Left ventricle myocardium inferior (tissue), 1 donor: ENCODE measurements at regions not wholly inside any gene's neighbourhood (a gene's known extent, or its start where the extent isn't known, plus 50 kb on each side); places are given as distances from the start of the nearest gene placed in this dataset.

Source experiments
- DNase-seq: peaks from one replicate; pipeline ENCODE4 v3.0.0-alpha.2; 2020
- H3K27ac ChIP-seq: fragments of 200-600 bp; replicated peaks from 2 replicates; pipeline ENCODE4 v1.8.0; 2021
- H3K27me3 ChIP-seq: fragments of 200-600 bp; 2 replicates; pipeline ENCODE4 v1.8.0; 2021; ENCODE audit warnings: low read depth
- H3K36me3 ChIP-seq: fragments of 200-600 bp; 2 replicates; pipeline ENCODE4 v1.8.0; 2021
- H3K4me1 ChIP-seq: fragments of 200-600 bp; 2 replicates; pipeline ENCODE4 v1.8.0; 2021
- H3K4me3 ChIP-seq: fragments of 200-600 bp; 2 replicates; pipeline ENCODE4 v1.8.0; 2021; ENCODE audit warnings: mild to moderate bottlenecking, moderate library complexity
- H3K9me3 ChIP-seq: fragments of 200-600 bp; replicated peaks from 2 replicates; pipeline ENCODE4 v1.8.0; 2021
- CTCF ChIP-seq: fragments of 200-600 bp; IDR thresholded peaks from 2 replicates; pipeline ENCODE4 v1.8.0; 2021; ENCODE audit warnings: antibody characterized with exemption, mild to moderate bottlenecking, borderline replicate concordance
- intact Hi-C: fragments of 100-400 bp; cut with micrococcal nuclease; formaldehyde crosslinking; loops from one replicate; pipeline ENCODE4 v1.11.0; 2022
- donor health status: DM: no; HTN: yes; CAD: no; lungs with severe emphysema.

GRCh38 chr1:60596791-60597750, 485.3 kb upstream of the NFIA start:
- no peak overlapping the region for H3K4me3 ChIP-seq
- no peak overlapping the region for H3K27ac ChIP-seq
- H3K4me1 ChIP-seq, result peaks cover 12% of the 10 kb centered on the region
- H3K27me3 ChIP-seq, result no peaks in the 10 kb centered on the region
- peaks cover 3% of the 10 kb centered on the region for H3K9me3 ChIP-seq
- H3K36me3 ChIP-seq, result no peaks in the 10 kb centered on the region
- intact Hi-C loops, result no loop called here
- TF ChIP-seq CTCF, result no peak
- no peak for DNase-seq

GRCh38 chr1:60591583-60591982, 490.8 kb upstream of the NFIA start:
- no peak overlapping the region for H3K4me3 ChIP-seq
- no peak for TF ChIP-seq CTCF
- intact Hi-C loops, result no loop called here
- H3K27me3 ChIP-seq, result no peaks in the 10 kb centered on the region
- no peak overlapping the region for H3K27ac ChIP-seq
- no peaks in the 10 kb centered on the region for H3K4me1 ChIP-seq
- H3K9me3 ChIP-seq, result peaks cover 3% of the 10 kb centered on the region
- no peak for DNase-seq
- H3K36me3 ChIP-seq, result no peaks in the 10 kb centered on the region

GRCh38 chr1:60589916-60590315, 492.4 kb upstream of the NFIA start:
- DNase-seq, result no peak
- H3K27me3 ChIP-seq, result no peaks in the 10 kb centered on the region
- no peaks in the 10 kb centered on the region for H3K4me1 ChIP-seq
- intact Hi-C loops, result no loop called here
- no peak for TF ChIP-seq CTCF
- no peak overlapping the region for H3K27ac ChIP-seq
- H3K36me3 ChIP-seq, result no peaks in the 10 kb centered on the region
- H3K9me3 ChIP-seq, result peaks cover under 1% of the 10 kb centered on the region
- H3K4me3 ChIP-seq, result no peak overlapping the region

- TF ChIP-seq CTCF, result no peak
- H3K27ac ChIP-seq, result no peak overlapping the region
- no peaks in the 10 kb centered on the region for H3K4me1 ChIP-seq
- no peak for DNase-seq
- peaks cover 8% of the 10 kb centered on the region for H3K9me3 ChIP-seq
- no peaks in the 10 kb centered on the region for H3K27me3 ChIP-seq
- H3K4me3 ChIP-seq, result no peak overlapping the region
- intact Hi-C loops, result no loop called here
- no peaks in the 10 kb centered on the region for H3K36me3 ChIP-seq
Measured at GRCh38 chr1:60589046-60589748, 493.2 kb upstream of the NFIA start.

GRCh38 chr1:60584371-60584770, 498.0 kb upstream of the NFIA start:
- H3K27ac ChIP-seq, result no peak overlapping the region
- no peak overlapping the region for H3K4me3 ChIP-seq
- no peaks in the 10 kb centered on the region for H3K27me3 ChIP-seq
- intact Hi-C loops, result no loop called here
- H3K9me3 ChIP-seq, result peaks cover 21% of the 10 kb centered on the region
- H3K36me3 ChIP-seq, result no peaks in the 10 kb centered on the region
- DNase-seq, result no peak
- TF ChIP-seq CTCF, result no peak
- H3K4me1 ChIP-seq, result no peaks in the 10 kb centered on the region
